ENCODE measurements at regions not wholly inside any gene's neighbourhood (a gene's known extent, or its start where the extent isn't known, plus 50 kb on each side); places are given as distances from the start of the nearest gene placed in this dataset.

DNA sequence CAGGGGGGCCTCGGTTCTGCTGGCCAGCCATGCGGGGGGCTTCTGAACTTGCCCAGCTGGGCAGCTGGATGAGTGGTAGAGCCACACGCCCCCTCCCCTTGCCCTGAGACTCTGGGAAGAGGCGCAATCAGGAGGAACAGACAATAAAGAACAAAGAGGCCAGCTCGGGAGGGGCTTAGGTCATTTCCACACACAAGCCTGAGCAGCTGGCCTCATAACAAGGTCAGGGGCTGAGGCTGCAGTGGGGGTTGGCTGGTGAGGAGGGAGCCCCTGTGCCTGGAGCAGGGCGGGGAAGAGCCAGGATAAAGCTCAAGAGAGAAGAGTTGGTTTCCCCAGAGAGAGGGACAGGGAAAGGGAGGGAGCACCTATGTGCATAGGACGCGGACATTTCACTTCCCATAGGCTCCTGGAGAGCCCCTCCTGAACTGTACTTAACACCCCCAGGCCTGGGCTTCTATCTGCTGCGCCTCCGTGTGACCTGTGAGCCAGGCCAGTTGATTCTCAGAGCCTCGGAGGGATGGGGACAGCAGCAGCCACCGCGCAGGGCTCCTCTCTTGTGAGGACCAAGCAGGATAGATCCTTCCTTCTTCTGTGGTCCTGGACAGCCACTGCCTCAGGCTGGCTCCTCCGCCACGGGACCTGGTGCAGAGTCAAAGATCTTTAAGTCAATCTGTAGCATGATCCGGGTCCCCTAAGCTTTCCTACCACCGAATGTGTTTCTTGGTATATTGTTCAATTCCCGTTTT, 75.3 kb upstream of the GGTA1 start:
- Mint-ChIP-seq H3K27me3 (peaks cover 5% of the 10 kb centered on the region), H3K9me3 (peaks cover 0 to 2% (median 0%) of the 10 kb centered on the region in 7 donors), H3K27ac (no peak overlapping the region), H3K4me3 (no peak overlapping the region), H3K36me3 (no peaks in the 10 kb centered on the region), H3K4me1 (no peaks in the 10 kb centered on the region)
- Histone ChIP-seq H3K27me3 (ENCODE audit: control insufficient read depth, insufficient read depth, low read length) (no peaks in the 10 kb centered on the region), H3K9me3 (ENCODE audit: control insufficient read depth in 2 of 2, low read length in 2 of 2) (no peaks in the 10 kb centered on the region), H3K36me3 (ENCODE audit: control insufficient read depth, insufficient read depth, low read length) (no peaks in the 10 kb centered on the region), H3K4me3 (ENCODE audit: low read depth, low read length) (no peak overlapping the region), H3K4me1 (ENCODE audit: control insufficient read depth, insufficient read depth, low read length, poor library complexity, severe bottlenecking) (no peaks in the 10 kb centered on the region), H3K27ac (ENCODE audit: insufficient read depth, low read length, poor library complexity, severe bottlenecking) (no peak overlapping the region)
- DNase-seq, result no peak
- ATAC-seq (ENCODE audit: low read depth in 2 of 2), result no peak

DNA sequence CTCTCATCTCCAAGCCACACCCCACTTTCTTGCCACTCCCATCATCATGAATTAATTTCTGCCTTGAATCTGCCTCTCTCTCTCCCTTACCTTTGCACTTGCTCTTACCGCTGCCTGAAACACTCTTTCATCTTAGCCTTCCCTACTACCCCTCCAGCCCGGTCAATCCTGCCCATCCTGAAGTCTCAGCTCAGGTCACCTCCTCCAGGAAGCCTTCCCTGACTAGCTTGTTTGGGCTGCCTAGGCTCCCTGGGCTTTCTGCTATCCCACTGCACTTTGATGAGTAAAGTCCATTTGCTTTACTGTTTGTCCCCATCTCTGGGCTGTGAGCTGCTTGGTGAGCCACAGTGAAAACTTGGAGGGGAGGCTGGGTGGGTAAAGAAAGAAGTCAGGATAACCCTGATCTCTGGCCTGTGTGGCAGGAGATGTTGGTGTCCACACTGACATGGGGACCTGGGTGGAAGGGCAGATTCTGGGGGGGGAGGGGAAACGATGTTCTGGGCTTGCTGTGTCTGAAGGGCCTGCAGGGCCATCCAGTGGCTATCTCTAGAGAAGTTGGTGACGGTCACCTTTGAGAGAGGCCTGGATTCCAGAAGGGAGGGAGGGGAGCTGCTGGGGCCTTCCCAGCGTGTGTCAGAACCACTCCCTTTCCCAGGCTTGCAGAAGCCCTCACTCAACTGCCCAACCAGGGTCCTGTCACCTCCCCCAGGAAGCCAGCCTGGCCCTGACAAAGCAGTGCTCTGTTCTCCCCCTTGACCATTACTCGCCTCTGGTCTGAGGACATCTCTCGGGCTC, 75.0 kb upstream of the DAB2IP start:
- no peaks in the 10 kb centered on the region for H3K4me1 ChIP-seq (ENCODE audit: control insufficient read depth, insufficient read depth, low read length, poor library complexity, severe bottlenecking)

DNA sequence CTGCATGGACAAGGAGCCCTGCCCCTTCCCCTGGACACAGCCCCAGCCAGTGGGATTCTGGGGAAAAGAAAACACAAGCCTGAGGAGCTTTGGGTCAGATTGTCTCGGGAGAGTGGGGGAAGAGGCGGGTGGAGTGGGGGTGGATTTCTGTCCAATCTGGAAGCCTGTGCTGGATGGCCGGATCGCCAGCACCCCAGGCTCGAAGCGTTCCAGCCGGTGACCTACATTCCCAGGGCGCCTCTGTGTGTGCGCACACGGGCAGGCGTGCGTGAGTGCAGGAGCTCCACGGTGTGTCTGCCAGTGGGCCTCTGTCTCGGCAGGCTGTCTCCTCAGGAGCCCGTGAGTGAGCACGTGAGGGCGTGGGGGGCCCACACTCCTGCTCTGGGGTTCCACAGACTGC, 74.3 kb upstream of the DAB2IP start:
- H3K27ac Mint-ChIP-seq, result no peak overlapping the region
- no peak for DNase-seq
- no peaks in the 10 kb centered on the region for H3K4me1 Mint-ChIP-seq
- Histone ChIP-seq H3K9me3 (ENCODE audit: control insufficient read depth in 2 of 2, low read length in 2 of 2) (no peaks in the 10 kb centered on the region), H3K27ac (ENCODE audit: insufficient read depth, low read length, poor library complexity, severe bottlenecking) (no peak overlapping the region), H3K4me1 (ENCODE audit: control insufficient read depth, insufficient read depth, low read length, poor library complexity, severe bottlenecking) (no peaks in the 10 kb centered on the region), H3K4me3 (ENCODE audit: low read depth, low read length) (no peak overlapping the region), H3K36me3 (ENCODE audit: control insufficient read depth, insufficient read depth, low read length) (no peaks in the 10 kb centered on the region), H3K27me3 (ENCODE audit: control insufficient read depth, insufficient read depth, low read length) (no peaks in the 10 kb centered on the region)
- H3K36me3 Mint-ChIP-seq, result no peaks in the 10 kb centered on the region
- no peaks in the 10 kb centered on the region for H3K9me3 Mint-ChIP-seq
- H3K27me3 Mint-ChIP-seq, result peaks cover 11% of the 10 kb centered on the region
- no peak overlapping the region for H3K4me3 Mint-ChIP-seq
- no peak for ATAC-seq (ENCODE audit: low read depth in 2 of 2)

More for the DNA sequence above, 75.0 kb upstream of the DAB2IP start:
- peaks cover 8% of the 10 kb centered on the region for H3K27me3 Mint-ChIP-seq
- Histone ChIP-seq H3K27me3 (ENCODE audit: control insufficient read depth, insufficient read depth, low read length) (no peaks in the 10 kb centered on the region), H3K9me3 (ENCODE audit: control insufficient read depth in 2 of 2, low read length in 2 of 2) (no peaks in the 10 kb centered on the region), H3K4me3 (ENCODE audit: low read depth, low read length) (no peak overlapping the region), H3K36me3 (ENCODE audit: control insufficient read depth, insufficient read depth, low read length) (no peaks in the 10 kb centered on the region), H3K27ac (ENCODE audit: insufficient read depth, low read length, poor library complexity, severe bottlenecking) (no peak overlapping the region)
- ATAC-seq (ENCODE audit: low read depth in 2 of 2), result no peak
- no peaks in the 10 kb centered on the region for H3K4me1 Mint-ChIP-seq
- no peaks in the 10 kb centered on the region for H3K36me3 Mint-ChIP-seq
- no peak overlapping the region for H3K27ac Mint-ChIP-seq
- no peak overlapping the region for H3K4me3 Mint-ChIP-seq
- no peaks in the 10 kb centered on the region for H3K9me3 Mint-ChIP-seq
- no peak for DNase-seq

DNA sequence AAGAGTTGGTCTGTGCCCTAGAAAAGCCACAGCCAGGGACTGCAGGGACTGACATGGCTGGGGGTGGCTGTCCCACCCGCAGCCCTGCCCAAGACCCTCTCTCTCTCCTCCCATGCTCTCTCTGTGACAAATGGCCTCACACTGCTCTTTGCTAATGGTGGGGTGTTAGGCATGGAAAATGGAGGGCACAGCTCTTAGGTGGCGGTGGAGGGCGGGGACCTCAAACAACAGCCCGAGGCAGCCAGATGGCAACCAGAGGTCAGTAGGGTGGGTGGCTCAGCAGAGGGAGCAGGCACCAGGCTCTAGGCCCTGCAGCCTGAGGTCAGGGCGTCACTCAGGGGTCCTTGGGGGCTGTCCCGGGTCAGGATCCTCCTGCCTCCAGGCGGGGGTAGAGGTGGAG, 73.9 kb upstream of the DAB2IP start:
- H3K4me3 Mint-ChIP-seq, result no peak overlapping the region
- no peaks in the 10 kb centered on the region for H3K9me3 Mint-ChIP-seq
- H3K4me1 Mint-ChIP-seq, result no peaks in the 10 kb centered on the region

DNA sequence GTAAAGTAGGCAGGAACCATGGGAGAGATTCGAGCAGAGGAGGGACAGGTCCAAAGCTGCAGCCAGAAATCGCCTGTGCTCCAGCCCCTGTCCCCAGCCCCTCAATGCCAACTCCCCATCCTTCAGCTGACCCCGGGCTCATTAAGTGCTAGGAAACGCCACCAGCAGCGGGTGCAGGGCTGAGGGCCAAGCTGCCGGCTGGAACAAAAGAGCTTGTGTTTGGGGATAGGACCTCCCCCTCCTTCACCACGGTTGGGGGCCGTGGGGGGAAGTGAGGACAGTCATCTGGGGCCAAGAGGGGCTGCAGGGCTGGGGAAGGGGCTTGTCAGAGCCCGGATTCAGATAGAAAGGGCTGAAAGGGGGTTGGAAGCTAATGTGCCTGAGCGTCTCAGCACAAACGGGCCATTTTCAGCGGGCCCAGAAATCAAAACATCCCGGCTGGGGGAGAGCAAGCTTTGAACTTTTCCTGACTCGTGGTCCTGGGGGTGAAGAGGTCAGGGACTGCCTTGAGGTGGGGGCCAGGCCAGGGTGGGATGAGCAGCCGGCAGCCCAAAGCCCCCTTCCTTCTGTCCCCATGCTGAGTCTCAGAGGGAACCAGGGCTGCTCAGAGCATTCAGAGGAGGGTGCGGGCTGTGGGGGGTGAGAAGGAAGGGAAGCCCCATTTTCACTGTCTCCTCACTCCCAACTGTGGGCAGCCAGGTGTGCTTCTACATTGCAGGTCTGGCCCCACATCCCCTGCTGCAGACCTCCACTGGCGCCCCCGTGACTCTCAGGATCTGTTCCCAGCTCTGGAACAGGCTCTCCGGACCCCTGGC, 69.4 kb upstream of the DAB2IP start:
- DNase-seq, result no peak
- peaks cover 0 to 3% (median 0%) of the 10 kb centered on the region in 7 donors for H3K9me3 Mint-ChIP-seq
- H3K27me3 Mint-ChIP-seq, result peaks cover 6% of the 10 kb centered on the region
- no peaks in the 10 kb centered on the region for H3K4me1 Mint-ChIP-seq
- Histone ChIP-seq H3K27me3 (ENCODE audit: control insufficient read depth, insufficient read depth, low read length) (no peaks in the 10 kb centered on the region), H3K9me3 (ENCODE audit: control insufficient read depth in 2 of 2, low read length in 2 of 2) (no peaks in the 10 kb centered on the region), H3K36me3 (ENCODE audit: control insufficient read depth, insufficient read depth, low read length) (no peaks in the 10 kb centered on the region), H3K4me1 (ENCODE audit: control insufficient read depth, insufficient read depth, low read length, poor library complexity, severe bottlenecking) (no peaks in the 10 kb centered on the region), H3K27ac (ENCODE audit: insufficient read depth, low read length, poor library complexity, severe bottlenecking) (no peak overlapping the region), H3K4me3 (ENCODE audit: low read depth, low read length) (no peak overlapping the region)
- ATAC-seq (ENCODE audit: low read depth in 2 of 2), result no peak
- H3K27ac Mint-ChIP-seq, result no peak overlapping the region
- no peak overlapping the region for H3K4me3 Mint-ChIP-seq
- H3K36me3 Mint-ChIP-seq, result no peaks in the 10 kb centered on the region

More for the DNA sequence above, 73.9 kb upstream of the DAB2IP start:
- ATAC-seq (ENCODE audit: low read depth in 2 of 2), result no peak
- peaks cover 11% of the 10 kb centered on the region for H3K27me3 Mint-ChIP-seq
- H3K36me3 Mint-ChIP-seq, result no peaks in the 10 kb centered on the region
- no peak overlapping the region for H3K27ac ChIP-seq (ENCODE audit: insufficient read depth, low read length, poor library complexity, severe bottlenecking)
- H3K27ac Mint-ChIP-seq, result no peak overlapping the region
- no peak for DNase-seq
- no peaks in the 10 kb centered on the region for H3K4me1 ChIP-seq (ENCODE audit: control insufficient read depth, insufficient read depth, low read length, poor library complexity, severe bottlenecking)
- no peaks in the 10 kb centered on the region for H3K9me3 ChIP-seq (ENCODE audit: control insufficient read depth in 2 of 2, low read length in 2 of 2)
- no peaks in the 10 kb centered on the region for H3K36me3 ChIP-seq (ENCODE audit: control insufficient read depth, insufficient read depth, low read length)
- no peaks in the 10 kb centered on the region for H3K27me3 ChIP-seq (ENCODE audit: control insufficient read depth, insufficient read depth, low read length)
- no peak overlapping the region for H3K4me3 ChIP-seq (ENCODE audit: low read depth, low read length)

DNA sequence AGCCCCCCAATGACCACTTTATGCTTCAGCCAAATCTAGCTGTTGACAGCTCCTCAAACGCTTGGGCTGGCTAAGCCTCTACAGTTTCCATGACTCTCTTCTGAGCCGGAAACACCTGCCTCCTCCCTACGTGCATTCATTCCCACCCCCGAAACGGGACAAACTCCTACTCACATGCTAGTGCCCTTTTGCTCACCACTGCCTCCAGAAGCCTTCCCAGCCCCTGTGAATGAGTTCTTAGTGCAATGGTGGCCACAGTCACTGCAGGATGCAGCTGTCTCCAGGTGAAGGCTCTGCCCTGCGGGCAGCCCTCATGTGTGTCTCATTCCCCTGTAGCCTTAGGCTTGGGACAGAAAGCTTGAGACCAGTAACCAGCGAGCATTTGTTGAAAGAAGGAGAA, 68.8 kb upstream of the DAB2IP start:
- H3K36me3 ChIP-seq (ENCODE audit: control insufficient read depth, insufficient read depth, low read length), result no peaks in the 10 kb centered on the region
- no peaks in the 10 kb centered on the region for H3K27me3 ChIP-seq (ENCODE audit: control insufficient read depth, insufficient read depth, low read length)
- H3K4me3 Mint-ChIP-seq, result no peak overlapping the region
- H3K9me3 ChIP-seq (ENCODE audit: control insufficient read depth in 2 of 2, low read length in 2 of 2), result no peaks in the 10 kb centered on the region
- H3K27me3 Mint-ChIP-seq, result peaks cover 8% of the 10 kb centered on the region
- H3K4me3 ChIP-seq (ENCODE audit: low read depth, low read length), result no peak overlapping the region
- H3K36me3 Mint-ChIP-seq, result no peaks in the 10 kb centered on the region
- peaks cover 0 to 4% (median 0%) of the 10 kb centered on the region in 7 donors for H3K9me3 Mint-ChIP-seq
- no peak overlapping the region for H3K27ac Mint-ChIP-seq
- ATAC-seq (ENCODE audit: low read depth in 2 of 2) (no peak), DNase-seq (no peak)
- no peaks in the 10 kb centered on the region for H3K4me1 ChIP-seq (ENCODE audit: control insufficient read depth, insufficient read depth, low read length, poor library complexity, severe bottlenecking)
- H3K27ac ChIP-seq (ENCODE audit: insufficient read depth, low read length, poor library complexity, severe bottlenecking), result no peak overlapping the region
- no peaks in the 10 kb centered on the region for H3K4me1 Mint-ChIP-seq

DNA sequence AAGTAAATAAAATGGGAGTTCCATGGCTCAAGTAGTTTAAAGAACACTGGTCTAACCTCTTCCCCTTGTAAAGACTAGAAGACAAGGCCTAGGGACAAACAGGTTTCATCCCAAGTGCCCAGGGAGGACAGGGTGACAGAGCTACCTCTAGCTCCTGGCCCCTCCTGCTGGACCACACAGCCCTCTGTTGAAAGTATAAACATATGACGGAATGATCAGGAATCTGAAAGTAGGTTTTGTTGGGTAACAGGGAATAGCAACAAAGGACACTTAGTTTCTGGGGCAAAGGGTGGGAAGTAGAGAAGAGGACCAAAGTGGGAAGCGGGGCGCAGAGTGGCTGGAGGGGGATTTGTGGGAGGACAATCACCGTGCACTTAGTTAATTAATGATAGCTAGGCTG, 67.0 kb upstream of the DAB2IP start:
- Histone ChIP-seq H3K9me3 (ENCODE audit: control insufficient read depth in 2 of 2, low read length in 2 of 2) (no peaks in the 10 kb centered on the region), H3K4me1 (ENCODE audit: control insufficient read depth, insufficient read depth, low read length, poor library complexity, severe bottlenecking) (no peaks in the 10 kb centered on the region), H3K27ac (ENCODE audit: insufficient read depth, low read length, poor library complexity, severe bottlenecking) (no peak overlapping the region), H3K36me3 (ENCODE audit: control insufficient read depth, insufficient read depth, low read length) (no peaks in the 10 kb centered on the region), H3K4me3 (ENCODE audit: low read depth, low read length) (no peak overlapping the region), H3K27me3 (ENCODE audit: control insufficient read depth, insufficient read depth, low read length) (no peaks in the 10 kb centered on the region)
- no peak for DNase-seq
- Mint-ChIP-seq H3K4me1 (no peaks in the 10 kb centered on the region), H3K27me3 (peaks cover 10% of the 10 kb centered on the region), H3K4me3 (no peak overlapping the region), H3K9me3 (peaks cover 0 to 4% (median 0%) of the 10 kb centered on the region in 7 donors), H3K27ac (no peak overlapping the region), H3K36me3 (no peaks in the 10 kb centered on the region)
- no peak for ATAC-seq (ENCODE audit: low read depth in 2 of 2)
